ENCODE measurements at regions not wholly inside any gene's neighbourhood (a gene's known extent, or its start where the extent isn't known, plus 50 kb on each side); places are given as distances from the start of the nearest gene placed in this dataset.

- TF ChIP-seq POLR2A (IDR thresholded peaks at IDR 0.05) (no peak), CTCF (IDR thresholded peaks at IDR 0.05) (no peak)
These were observed 361.4 kb downstream of the EPHA4 start for GRCh38 chr2:221210686-221211085.
